ENCODE measurements at regions not wholly inside any gene's neighbourhood (a gene's known extent, or its start where the extent isn't known, plus 50 kb on each side); places are given as distances from the start of the nearest gene placed in this dataset.
A peak's percentile ranks its signal among the peaks of the same experiment; 100 is the strongest.

GRCh38 chr21:22476726-22477646, 1478.8 kb downstream of the NCAM2 start:
- no peak overlapping the region for H3K27ac Mint-ChIP-seq
- H3K36me3 Mint-ChIP-seq (ENCODE audit: low read depth) = no peaks in the 10 kb centered on the region
- no peak overlapping the region for H3K4me3 Mint-ChIP-seq
- H3K27me3 Mint-ChIP-seq = no peaks in the 10 kb centered on the region
- peaks cover 2% of the 10 kb centered on the region for H3K9me3 Mint-ChIP-seq
- H3K4me1 Mint-ChIP-seq (ENCODE audit: low read depth) = no peaks in the 10 kb centered on the region
- CTCF ChIA-PET = no interaction called here
- POLR2A ChIA-PET = no interaction called here
- DNase-seq (no peak), ATAC-seq (no peak)
- intact Hi-C loops (cut with micrococcal nuclease) = no loop called here
- TF ChIP-seq CTCF (IDR thresholded peaks at IDR 0.05) = no peak

DNA sequence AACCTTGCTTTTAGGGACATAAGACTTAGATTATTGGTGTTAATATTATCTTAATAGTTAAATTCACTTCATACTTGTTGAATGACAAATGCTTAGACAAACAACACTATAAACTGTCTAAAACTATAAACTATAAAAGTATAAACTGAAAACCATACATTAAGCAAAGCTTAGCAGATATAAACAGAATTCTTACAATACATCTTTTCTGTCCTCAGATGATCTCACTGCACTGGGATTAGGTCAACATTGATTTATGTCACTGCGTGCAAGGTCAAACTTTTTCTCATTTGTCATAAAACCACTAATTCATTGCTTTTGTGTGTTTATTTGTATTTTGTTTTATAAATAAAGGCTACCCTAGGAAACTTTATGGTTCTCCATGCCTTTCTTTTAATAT, 1491.8 kb downstream of the NCAM2 start:
- ATAC-seq = no peak
- CTCF ChIA-PET = no interaction called here
- H3K4me3 Mint-ChIP-seq = no peak overlapping the region
- H3K4me1 Mint-ChIP-seq (ENCODE audit: low read depth) = no peaks in the 10 kb centered on the region
- H3K36me3 Mint-ChIP-seq (ENCODE audit: low read depth) = no peaks in the 10 kb centered on the region
- no peak overlapping the region for H3K27ac Mint-ChIP-seq
- POLR2A ChIA-PET = no interaction called here
- H3K9me3 Mint-ChIP-seq = no peaks in the 10 kb centered on the region
- DNase-seq = no peak
- no peak for TF ChIP-seq CTCF (IDR thresholded peaks at IDR 0.05)
- no peaks in the 10 kb centered on the region for H3K27me3 Mint-ChIP-seq
- intact Hi-C loops (cut with micrococcal nuclease) = no loop called here

GRCh38 chr21:22516230-22516629, 1518.0 kb downstream of the NCAM2 start:
- POLR2A ChIA-PET = no interaction called here
- Mint-ChIP-seq H3K4me3 (no peak overlapping the region), H3K27ac (no peak overlapping the region), H3K36me3 (ENCODE audit: low read depth) (no peaks in the 10 kb centered on the region), H3K9me3 (no peaks in the 10 kb centered on the region), H3K27me3 (no peaks in the 10 kb centered on the region), H3K4me1 (ENCODE audit: low read depth) (peaks cover 2% of the 10 kb centered on the region)
- DNase-seq (no peak), ATAC-seq (no peak)
- CTCF ChIA-PET = no interaction called here
- intact Hi-C loops (cut with micrococcal nuclease) = no loop called here
- TF ChIP-seq CTCF (IDR thresholded peaks at IDR 0.05) = no peak

DNA sequence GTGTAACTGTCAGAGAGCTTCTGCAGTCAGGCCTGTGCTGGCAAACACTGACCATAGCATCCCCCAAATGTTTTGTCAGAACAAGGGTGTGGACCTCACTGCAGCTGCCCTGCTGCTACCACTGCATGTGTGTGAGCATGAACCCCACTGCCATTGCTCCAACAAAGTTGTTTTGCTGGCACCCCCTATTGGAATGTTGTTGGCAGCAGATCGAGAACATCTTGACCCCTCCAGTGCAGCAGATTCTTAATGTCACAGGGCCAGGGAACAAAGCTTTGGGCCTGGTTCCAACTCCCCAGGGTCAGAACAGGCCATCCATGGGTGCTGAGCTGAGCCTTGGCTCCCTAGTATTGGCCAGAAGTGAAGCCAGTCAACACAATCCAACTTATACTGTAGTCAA, 1537.4 kb downstream of the NCAM2 start:
- Mint-ChIP-seq H3K36me3 (ENCODE audit: low read depth) (peaks cover 3% of the 10 kb centered on the region), H3K27ac (no peak overlapping the region), H3K9me3 (peaks cover 25% of the 10 kb centered on the region), H3K4me3 (no peak overlapping the region), H3K27me3 (no peaks in the 10 kb centered on the region), H3K4me1 (ENCODE audit: low read depth) (peaks cover 13% of the 10 kb centered on the region)
- intact Hi-C loops (cut with micrococcal nuclease) = no loop called here
- CTCF ChIA-PET = no interaction called here
- POLR2A ChIA-PET = no interaction called here
- ATAC-seq = no peak
- TF ChIP-seq CTCF (IDR thresholded peaks at IDR 0.05) = no peak
- DNase-seq = no peak

DNA sequence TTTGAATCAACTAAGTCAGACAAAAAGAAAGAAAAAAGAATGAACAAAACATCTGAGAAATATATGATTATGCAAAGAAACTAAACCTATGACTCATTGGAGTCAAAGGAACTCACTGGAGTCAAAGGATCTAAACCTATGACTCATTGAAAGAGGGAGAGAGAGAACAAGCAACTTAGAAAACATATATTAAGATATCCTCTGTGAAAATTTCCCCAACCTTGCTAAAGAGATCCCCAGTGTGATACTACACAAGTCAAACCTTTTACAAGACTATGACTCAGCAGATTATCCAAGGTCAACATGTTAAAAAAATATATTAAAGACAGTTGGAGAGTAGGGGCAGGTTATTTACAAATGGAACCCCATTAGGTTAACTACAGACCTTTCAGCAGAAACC, 1538.3 kb downstream of the NCAM2 start:
- Mint-ChIP-seq H3K4me3 (no peak overlapping the region), H3K4me1 (ENCODE audit: low read depth) (peaks cover 13% of the 10 kb centered on the region), H3K36me3 (ENCODE audit: low read depth) (peaks cover 3% of the 10 kb centered on the region), H3K9me3 (peaks cover 29% of the 10 kb centered on the region), H3K27me3 (no peaks in the 10 kb centered on the region), H3K27ac (no peak overlapping the region)
- no peak for TF ChIP-seq CTCF (IDR thresholded peaks at IDR 0.05)
- DNase-seq = no peak
- ATAC-seq = peak; percentile 87
- CTCF ChIA-PET = no interaction called here
- POLR2A ChIA-PET = no interaction called here
- intact Hi-C loops (cut with micrococcal nuclease) = no loop called here
